ENCODE measurements at regions not wholly inside any gene's neighbourhood (a gene's known extent, or its start where the extent isn't known, plus 50 kb on each side); places are given as distances from the start of the nearest gene placed in this dataset.

GRCh38 chr2:199624958-199625357 lies 167.2 kb upstream of the SATB2 start:
- H3K9me3 Mint-ChIP-seq = no peaks in the 10 kb centered on the region
- CTCF ChIA-PET = no interaction called here
- H3K4me3 Mint-ChIP-seq = no peak overlapping the region
- H3K4me1 Mint-ChIP-seq = no peaks in the 10 kb centered on the region
- no peak overlapping the region for H3K27ac Mint-ChIP-seq
- no peaks in the 10 kb centered on the region for H3K27me3 Mint-ChIP-seq
- TF ChIP-seq, protein P1, sequence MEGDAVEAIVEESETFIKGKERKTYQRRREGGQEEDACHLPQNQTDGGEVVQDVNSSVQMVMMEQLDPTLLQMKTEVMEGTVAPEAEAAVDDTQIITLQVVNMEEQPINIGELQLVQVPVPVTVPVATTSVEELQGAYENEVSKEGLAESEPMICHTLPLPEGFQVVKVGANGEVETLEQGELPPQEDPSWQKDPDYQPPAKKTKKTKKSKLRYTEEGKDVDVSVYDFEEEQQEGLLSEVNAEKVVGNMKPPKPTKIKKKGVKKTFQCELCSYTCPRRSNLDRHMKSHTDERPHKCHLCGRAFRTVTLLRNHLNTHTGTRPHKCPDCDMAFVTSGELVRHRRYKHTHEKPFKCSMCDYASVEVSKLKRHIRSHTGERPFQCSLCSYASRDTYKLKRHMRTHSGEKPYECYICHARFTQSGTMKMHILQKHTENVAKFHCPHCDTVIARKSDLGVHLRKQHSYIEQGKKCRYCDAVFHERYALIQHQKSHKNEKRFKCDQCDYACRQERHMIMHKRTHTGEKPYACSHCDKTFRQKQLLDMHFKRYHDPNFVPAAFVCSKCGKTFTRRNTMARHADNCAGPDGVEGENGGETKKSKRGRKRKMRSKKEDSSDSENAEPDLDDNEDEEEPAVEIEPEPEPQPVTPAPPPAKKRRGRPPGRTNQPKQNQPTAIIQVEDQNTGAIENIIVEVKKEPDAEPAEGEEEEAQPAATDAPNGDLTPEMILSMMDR (IDR thresholded peaks at IDR 0.05) = no peak
- no peak for ATAC-seq (ENCODE audit: low read depth)
- POLR2A ChIA-PET = no interaction called here
- no peaks in the 10 kb centered on the region for H3K36me3 Mint-ChIP-seq (ENCODE audit: low read depth)
- no peak for DNase-seq
- intact Hi-C loops (cut with micrococcal nuclease) = no loop called here

- Mint-ChIP-seq H3K27ac (no peak overlapping the region), H3K4me1 (no peaks in the 10 kb centered on the region), H3K4me3 (no peak overlapping the region), H3K36me3 (ENCODE audit: low read depth) (no peaks in the 10 kb centered on the region), H3K27me3 (no peaks in the 10 kb centered on the region), H3K9me3 (no peaks in the 10 kb centered on the region)
- TF ChIP-seq, protein P1 (IDR thresholded peaks at IDR 0.05) = no peak
- ATAC-seq (ENCODE audit: low read depth) (no peak), DNase-seq (no peak)
- CTCF ChIA-PET = no interaction called here
- intact Hi-C loops (cut with micrococcal nuclease) = no loop called here
- POLR2A ChIA-PET = no interaction called here
These were observed 154.9 kb upstream of the SATB2 start for GRCh38 chr2:199612509-199613130.

- Mint-ChIP-seq H3K4me1 (peaks cover 5% of the 10 kb centered on the region), H3K27ac (no peak overlapping the region), H3K4me3 (no peak overlapping the region), H3K9me3 (no peaks in the 10 kb centered on the region), H3K36me3 (ENCODE audit: low read depth) (no peaks in the 10 kb centered on the region), H3K27me3 (peaks cover 5% of the 10 kb centered on the region)
- intact Hi-C loops (cut with micrococcal nuclease) = no loop called here
- ATAC-seq (ENCODE audit: low read depth) (no peak), DNase-seq (no peak)
- ChIA-PET POLR2A (no interaction called here), CTCF (no interaction called here)
- TF ChIP-seq, protein P1 (IDR thresholded peaks at IDR 0.05) = no peak
These were observed 150.2 kb upstream of the SATB2 start for GRCh38 chr2:199607914-199608313.

DNA sequence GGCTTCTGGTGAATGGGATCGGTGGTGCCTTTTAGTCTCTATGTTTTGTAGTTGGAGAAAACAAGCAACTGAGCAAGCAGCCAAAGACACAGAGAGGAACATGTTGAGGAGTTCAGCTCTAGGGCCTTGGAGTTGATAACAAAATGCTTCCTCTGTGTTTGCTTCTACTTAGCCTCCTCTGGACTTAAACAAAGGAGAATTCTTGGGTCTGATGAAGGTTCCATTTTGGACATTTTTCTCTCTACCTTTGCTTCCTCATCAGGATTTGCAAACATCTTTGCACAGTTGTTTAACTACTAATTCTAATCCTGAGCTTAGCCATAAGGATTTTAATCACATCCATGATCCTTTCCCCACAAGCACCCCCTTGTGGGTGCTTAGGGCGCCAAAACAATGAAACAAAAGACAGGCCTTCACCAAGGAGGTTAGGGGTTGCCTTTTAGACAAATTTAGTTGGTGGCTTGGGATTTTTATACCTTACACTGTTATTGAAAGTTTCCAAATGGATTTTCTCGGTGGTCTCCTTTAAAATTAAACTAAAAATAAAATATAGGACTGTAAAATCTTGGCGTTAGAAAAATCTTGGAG lies 148.5 kb upstream of the SATB2 start:
- H3K27ac Mint-ChIP-seq = no peak overlapping the region
- H3K36me3 Mint-ChIP-seq (ENCODE audit: low read depth) = no peaks in the 10 kb centered on the region
- peaks cover 5% of the 10 kb centered on the region for H3K4me1 Mint-ChIP-seq
- DNase-seq = no peak
- ChIA-PET CTCF (no interaction called here), POLR2A (no interaction called here)
- TF ChIP-seq, protein P1 (IDR thresholded peaks at IDR 0.05) = no peak
- intact Hi-C loops (cut with micrococcal nuclease) = no loop called here
- H3K4me3 Mint-ChIP-seq = no peak overlapping the region
- no peaks in the 10 kb centered on the region for H3K9me3 Mint-ChIP-seq
- H3K27me3 Mint-ChIP-seq = peaks cover 9% of the 10 kb centered on the region
- ATAC-seq (ENCODE audit: low read depth) = no peak

DNA sequence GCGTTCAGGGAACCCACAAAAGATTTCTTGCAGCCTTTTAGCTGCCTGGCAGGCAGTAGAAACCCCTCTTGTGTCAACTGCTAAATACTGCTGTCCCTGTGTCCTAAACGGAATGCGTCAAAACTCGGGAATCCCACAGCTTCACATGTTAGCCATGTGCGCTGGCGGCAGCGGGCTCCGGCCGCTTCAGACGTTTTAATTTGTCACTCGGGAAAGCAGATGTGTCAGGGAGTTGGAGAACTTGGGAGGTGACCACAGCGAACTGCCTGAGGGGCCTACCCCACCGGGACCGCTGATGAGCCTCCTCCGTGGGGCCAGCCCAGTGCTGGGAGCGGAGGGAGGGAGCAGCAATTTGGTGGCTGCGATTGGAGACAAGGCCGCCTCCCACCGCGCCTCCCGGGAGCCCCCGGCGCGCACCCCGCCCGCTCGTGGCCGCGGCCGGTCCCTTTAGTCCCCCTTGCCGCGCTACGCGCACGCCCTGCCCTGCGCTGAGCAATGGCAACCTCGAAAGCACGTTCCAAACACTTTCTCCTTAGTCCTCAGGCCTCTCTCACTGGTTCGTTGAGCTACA lies 146.1 kb upstream of the SATB2 start:
- TF ChIP-seq, protein P1 (IDR thresholded peaks at IDR 0.05) = no peak
- peaks cover 9% of the 10 kb centered on the region for H3K27me3 Mint-ChIP-seq
- CTCF ChIA-PET = no interaction called here
- no peak overlapping the region for H3K27ac Mint-ChIP-seq
- H3K4me1 Mint-ChIP-seq = peaks cover 5% of the 10 kb centered on the region
- H3K9me3 Mint-ChIP-seq = no peaks in the 10 kb centered on the region
- ATAC-seq (ENCODE audit: low read depth) (no peak), DNase-seq (no peak)
- no peaks in the 10 kb centered on the region for H3K36me3 Mint-ChIP-seq (ENCODE audit: low read depth)
- POLR2A ChIA-PET = no interaction called here
- H3K4me3 Mint-ChIP-seq = no peak overlapping the region
- intact Hi-C loops (cut with micrococcal nuclease) = no loop called here

All from activated B cell treated with CpG ODN at 0.5 μM for 24 hours (primary cell).